OCI-LY7 (cell line): ENCODE measurements at regions not wholly inside any gene's neighbourhood (a gene's known extent, or its start where the extent isn't known, plus 50 kb on each side); places are given as distances from the start of the nearest gene placed in this dataset.

Experiments used
- BruUV-seq: library from RNA; stranded (reverse); fragments of 400-500 nt; replicated peaks from 2 replicates; lab custom pipeline; 2021; lab: Mats Ljungman, UMichigan
- CTCF ChIA-PET: fragments of 300-600 bp; sonication (Branson Sonifier 250); formaldehyde crosslinking; loops from one replicate; lab custom pipeline; 2022; ENCODE audit warnings: antibody characterized with exemption; ENCODE audit not compliant: unreplicated experiment; lab: Charles Lee
- POLR2A ChIA-PET: fragments of 300-600 bp; sonication (Branson Sonifier 250); formaldehyde crosslinking; loops from one replicate; lab custom pipeline; 2022; ENCODE audit warnings: antibody characterized with exemption; lab: Charles Lee
- DNase-seq: peaks from one replicate; pipeline ENCODE4 v3.0.0-alpha.2; 2015; ENCODE audit warnings: low spot score
- H2AFZ ChIP-seq: fragments of 200-600 bp; sonication (generic), shearing (Covaris generic); 2 replicates; pipeline ENCODE4 v1.6.1; 2014; ENCODE audit warnings: mild to moderate bottlenecking, antibody characterized with exemption, low read length, moderate library complexity
- H3K27ac ChIP-seq: fragments of 200-600 bp; sonication (generic); 2 replicates; pipeline ENCODE4 v1.5.1; 2014; ENCODE audit warnings: mixed run types, low read depth, mild to moderate bottlenecking, moderate library complexity, low read length, inconsistent platforms; ENCODE audit not compliant: poor library complexity, severe bottlenecking
- H3K36me3 ChIP-seq: fragments of 200-600 bp; sonication (generic); 2 replicates; pipeline ENCODE4 v1.6.1; 2014; ENCODE audit warnings: mild to moderate bottlenecking, antibody characterized with exemption, low read length, moderate library complexity, mixed read lengths; ENCODE audit not compliant: insufficient read depth
- H3K4me1 ChIP-seq: fragments of 200-600 bp; sonication (generic); 2 replicates; pipeline ENCODE4 v1.5.1; 2014; ENCODE audit warnings: mild to moderate bottlenecking, low read length; ENCODE audit not compliant: insufficient read depth, poor library complexity, severe bottlenecking
- H3K4me2 ChIP-seq: fragments of 200-600 bp; sonication (generic); 2 replicates; pipeline ENCODE4 v1.6.1; 2014; ENCODE audit warnings: mild to moderate bottlenecking, low read length
- H3K4me3 ChIP-seq: fragments of 200-600 bp; sonication (generic); 2 replicates; pipeline ENCODE4 v1.5.1; 2014; ENCODE audit warnings: mild to moderate bottlenecking, low read depth, low read length; ENCODE audit not compliant: poor library complexity, severe bottlenecking
- H3K79me2 ChIP-seq: fragments of 200-600 bp; sonication (generic); 2 replicates; pipeline ENCODE4 v1.6.1; 2016; ENCODE audit warnings: low read depth, mild to moderate bottlenecking, low read length, moderate library complexity, mixed read lengths; ENCODE audit not compliant: insufficient read depth
- H3K9me2 ChIP-seq: fragments of 200-600 bp; sonication (generic); 2 replicates; pipeline ENCODE4 v1.6.1; 2016; ENCODE audit warnings: mild to moderate bottlenecking, low read length, mixed read lengths; ENCODE audit not compliant: insufficient read depth
- H3K9me3 ChIP-seq: fragments of 200-600 bp; sonication (generic); 2 replicates; pipeline ENCODE4 v1.6.1; 2014; ENCODE audit warnings: mild to moderate bottlenecking, mixed run types, low read length, mixed read lengths
- H4K20me1 ChIP-seq: fragments of 200-600 bp; sonication (generic); 2 replicates; pipeline ENCODE4 v1.6.1; 2014; ENCODE audit warnings: mild to moderate bottlenecking, antibody characterized with exemption, low read length, moderate library complexity, mixed read lengths; ENCODE audit not compliant: insufficient read depth
- CTCF ChIP-seq: fragments of 200-600 bp; sonication (generic); conservative IDR thresholded peaks from 2 replicates; pipeline ENCODE4 v1.5.1; 2014; ENCODE audit warnings: mild to moderate bottlenecking, antibody characterized with exemption, low read length, moderate library complexity, mixed read lengths
- EZH2phosphoT487 ChIP-seq: fragments of 200-600 bp; sonication (generic); IDR thresholded peaks from 2 replicates; pipeline ENCODE4 v1.6.1; 2018; ENCODE audit warnings: low read depth, borderline replicate concordance, mild to moderate bottlenecking, mixed run types, antibody characterized with exemption, low read length, moderate library complexity, mixed read lengths
- intact Hi-C: fragments of 100-400 bp; cut with micrococcal nuclease; formaldehyde crosslinking; loops from one replicate; pipeline ENCODE4 v1.10.0; 2022; ENCODE audit not compliant: unreplicated experiment

GRCh38 chr3:22581007-22581406 is 622.1 kb upstream of the UBE2E2 start:
- POLR2A ChIA-PET: interaction anchor here (0.7 kb wide), 2 partner anchors 308 to 456 kb away, joined by 3 to 4 read pairs; no protein-coding TSS in a partner anchor
- H3K4me3 ChIP-seq: no peak overlapping the region
- DNase-seq: no peak
- H3K27ac ChIP-seq: no peak overlapping the region
- H3K79me2 ChIP-seq: no peaks in the 10 kb centered on the region
- no peaks in the 10 kb centered on the region for H3K9me2 ChIP-seq
- no peaks in the 10 kb centered on the region for H3K9me3 ChIP-seq
- no peaks in the 10 kb centered on the region for H3K36me3 ChIP-seq
- H2AFZ ChIP-seq: no peak overlapping the region
- no TSS peak for BruUV-seq
- no peaks in the 10 kb centered on the region for H3K4me1 ChIP-seq
- CTCF ChIA-PET: interaction anchor here (0.6 kb wide), 1 partner anchor 484 kb away, joined by 3 read pairs; no protein-coding TSS in a partner anchor
- H3K4me2 ChIP-seq: no peak overlapping the region
- intact Hi-C loops: no loop called here
- H4K20me1 ChIP-seq: no peaks in the 10 kb centered on the region
- no peak for TF ChIP-seq EZH2phosphoT487
- no peak for TF ChIP-seq CTCF

- no peaks in the 10 kb centered on the region for H4K20me1 ChIP-seq
- intact Hi-C loops: no loop called here
- H3K9me3 ChIP-seq: no peaks in the 10 kb centered on the region
- H2AFZ ChIP-seq: no peak overlapping the region
- POLR2A ChIA-PET: no interaction called here
- no peaks in the 10 kb centered on the region for H3K36me3 ChIP-seq
- no peak overlapping the region for H3K4me3 ChIP-seq
- no peak overlapping the region for H3K27ac ChIP-seq
- TF ChIP-seq EZH2phosphoT487 (no peak), CTCF (no peak)
- DNase-seq: no peak
- CTCF ChIA-PET: no interaction called here
- H3K4me2 ChIP-seq: no peak overlapping the region
- H3K79me2 ChIP-seq: no peaks in the 10 kb centered on the region
- H3K9me2 ChIP-seq: no peaks in the 10 kb centered on the region
- H3K4me1 ChIP-seq: no peaks in the 10 kb centered on the region
- no TSS peak for BruUV-seq
Observed at GRCh38 chr3:22582266-22582665, 620.9 kb upstream of the UBE2E2 start.

GRCh38 chr3:22585504-22585903 is 617.6 kb upstream of the UBE2E2 start:
- Histone ChIP-seq H3K36me3 (no peaks in the 10 kb centered on the region), H3K4me1 (no peaks in the 10 kb centered on the region), H4K20me1 (no peaks in the 10 kb centered on the region), H3K9me3 (no peaks in the 10 kb centered on the region), H3K9me2 (no peaks in the 10 kb centered on the region), H3K4me2 (no peak overlapping the region), H2AFZ (no peak overlapping the region), H3K4me3 (no peak overlapping the region), H3K79me2 (no peaks in the 10 kb centered on the region), H3K27ac (no peak overlapping the region)
- CTCF ChIA-PET: no interaction called here
- POLR2A ChIA-PET: interaction anchor here (0.7 to 1.5 kb wide), 3 partner anchors 9 to 13 kb away, joined by 3 to 7 read pairs (median 3); no protein-coding TSS in a partner anchor
- no TSS peak for BruUV-seq
- DNase-seq: no peak
- intact Hi-C loops: no loop called here
- TF ChIP-seq CTCF: no peak
- TF ChIP-seq EZH2phosphoT487: no peak
